Cerebellar cortex (tissue), 1 donor: ENCODE measurements at regions not wholly inside any gene's neighbourhood (a gene's known extent, or its start where the extent isn't known, plus 50 kb on each side); places are given as distances from the start of the nearest gene placed in this dataset.
A peak's percentile ranks its signal among the peaks of the same experiment; 100 is the strongest.

Source experiments
- DNase-seq: peaks from one replicate; pipeline ENCODE4 v3.0.0-alpha.2; 2015; ENCODE audit warnings: low spot score

DNA sequence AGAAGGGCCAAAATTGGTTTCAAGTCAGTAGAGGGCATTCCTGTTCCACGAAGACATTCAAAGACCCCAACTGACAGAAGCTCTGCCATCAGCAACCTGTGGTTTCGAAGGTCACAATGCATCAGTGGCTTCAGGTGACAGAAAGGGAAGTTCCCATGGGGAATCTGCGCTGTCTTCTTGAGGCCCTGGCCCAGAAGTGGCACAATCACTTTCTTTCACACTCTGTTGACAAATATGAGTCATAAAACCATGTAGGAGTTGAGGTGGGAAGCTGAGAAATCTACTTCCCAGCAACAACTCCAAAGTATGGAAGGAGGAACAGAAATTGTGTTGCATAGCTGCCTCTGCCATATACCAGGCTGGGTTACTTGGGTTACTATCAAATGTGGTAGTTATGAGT is 621.1 kb upstream of the FANCL start:
- no peak for DNase-seq

DNA sequence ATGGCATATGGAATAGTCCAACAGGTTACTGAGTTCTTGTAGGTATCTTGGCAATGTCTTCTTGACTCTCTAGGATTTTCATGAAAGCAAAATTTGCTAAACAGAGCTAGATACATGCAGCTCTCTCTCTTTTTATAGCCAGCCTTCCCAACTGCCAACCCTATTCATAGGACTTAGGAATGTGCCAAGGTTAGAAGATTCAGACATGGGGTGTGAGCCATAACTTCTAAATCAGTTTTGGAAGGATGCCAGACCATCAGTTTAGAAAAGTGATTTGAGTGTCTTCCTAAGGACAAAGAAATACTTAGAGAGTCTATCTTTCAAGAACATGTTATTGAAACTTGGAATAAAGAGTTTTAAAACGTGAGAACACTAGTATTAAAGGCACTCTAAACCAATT is 619.5 kb upstream of the FANCL start:
- DNase-seq: no peak

DNA sequence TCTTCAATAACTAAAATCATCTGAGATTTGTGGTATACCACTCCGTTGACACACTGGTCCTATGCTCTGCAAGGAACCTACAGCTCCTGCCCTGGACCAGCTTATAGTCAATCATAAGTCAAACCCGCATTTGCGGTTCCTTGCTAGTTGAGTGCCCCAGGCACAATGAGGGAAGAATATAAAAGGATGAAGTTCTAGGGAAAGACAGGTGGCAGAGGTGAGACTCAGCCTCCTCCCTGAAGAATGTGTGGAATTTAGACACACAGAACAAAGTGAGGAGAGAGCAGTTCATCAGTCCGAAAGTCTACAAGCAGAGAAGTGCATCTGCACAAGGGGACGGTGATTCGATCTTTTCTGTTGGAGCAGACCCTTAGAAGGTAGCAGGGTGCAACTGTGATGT is 615.0 kb upstream of the FANCL start:
- DNase-seq: no peak

DNA sequence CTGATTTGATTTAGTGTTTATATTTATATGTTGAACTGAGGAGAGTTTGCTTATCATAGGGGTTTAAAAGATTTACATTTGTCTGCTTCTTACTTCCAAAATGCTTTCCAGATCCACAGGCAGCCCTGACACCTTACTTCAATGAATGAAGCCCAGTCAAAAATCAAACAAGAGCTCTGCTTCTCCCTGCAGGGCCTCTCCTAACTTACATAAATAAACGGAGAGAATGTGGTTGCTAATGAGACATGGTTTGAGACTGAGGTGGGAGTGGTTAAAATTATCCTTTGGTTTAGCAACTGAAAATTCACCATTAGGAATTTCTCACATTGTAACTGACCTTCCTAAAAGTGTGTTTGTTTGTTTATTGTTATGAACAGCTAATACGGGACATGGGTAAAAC is 612.3 kb upstream of the FANCL start:
- no peak for DNase-seq

DNA sequence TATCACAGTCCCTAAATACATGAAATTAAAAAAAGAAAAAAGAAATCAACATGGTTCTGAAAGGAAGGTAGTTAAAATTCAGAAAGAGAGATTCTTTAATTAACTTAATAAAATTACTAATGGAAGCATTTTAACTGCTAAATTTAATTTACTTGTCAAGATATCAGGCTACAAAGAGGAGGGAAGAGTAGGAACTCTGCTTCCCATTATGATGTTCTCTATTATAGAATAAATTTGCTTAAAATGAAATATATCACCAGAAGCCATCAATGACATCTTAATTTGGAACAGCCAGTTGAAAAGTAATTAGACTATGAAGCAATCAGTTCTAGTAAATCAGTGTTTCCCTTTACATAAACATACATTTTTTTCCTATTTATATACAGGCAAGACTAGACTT is 611.8 kb upstream of the FANCL start:
- DNase-seq: no peak

DNA sequence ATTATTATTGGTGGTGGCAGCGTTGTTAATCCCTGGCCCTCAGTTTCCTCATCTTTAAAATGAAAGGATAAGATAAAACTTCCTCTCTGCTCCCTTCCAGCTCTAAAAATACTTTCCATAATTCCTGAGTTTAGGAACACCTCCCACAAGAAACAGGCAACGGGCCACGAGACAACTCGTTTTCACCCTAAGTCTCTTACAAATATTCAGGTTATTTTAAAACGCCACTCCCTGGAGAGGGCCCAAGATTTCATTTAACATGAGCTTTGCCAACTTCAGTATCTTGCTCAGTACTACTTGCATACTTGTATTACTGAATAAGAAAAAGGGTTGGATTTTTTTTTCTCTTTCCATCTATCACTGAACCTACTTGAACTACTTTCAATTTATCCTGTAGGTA is 611.1 kb upstream of the FANCL start:
- DNase-seq: no peak

DNA sequence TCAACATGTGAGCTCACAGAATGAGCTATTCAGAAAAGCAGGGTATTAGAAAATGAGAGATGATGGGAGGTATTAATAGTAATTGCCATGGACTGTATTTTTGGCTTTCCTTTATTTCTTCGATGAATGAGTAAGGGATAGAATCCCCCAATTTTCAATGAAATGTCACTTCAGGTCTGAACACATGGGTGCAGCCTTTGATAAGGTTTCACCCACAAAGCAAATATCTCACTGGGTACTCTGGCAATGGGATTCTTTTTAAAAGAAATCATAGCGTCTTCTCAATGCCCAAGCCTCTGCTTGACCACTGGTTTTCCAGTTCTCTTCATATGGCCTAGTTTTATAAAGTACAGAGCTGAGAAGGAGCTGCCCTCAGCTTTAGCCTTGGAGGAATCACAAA is 610.5 kb upstream of the FANCL start:
- no peak for DNase-seq

DNA sequence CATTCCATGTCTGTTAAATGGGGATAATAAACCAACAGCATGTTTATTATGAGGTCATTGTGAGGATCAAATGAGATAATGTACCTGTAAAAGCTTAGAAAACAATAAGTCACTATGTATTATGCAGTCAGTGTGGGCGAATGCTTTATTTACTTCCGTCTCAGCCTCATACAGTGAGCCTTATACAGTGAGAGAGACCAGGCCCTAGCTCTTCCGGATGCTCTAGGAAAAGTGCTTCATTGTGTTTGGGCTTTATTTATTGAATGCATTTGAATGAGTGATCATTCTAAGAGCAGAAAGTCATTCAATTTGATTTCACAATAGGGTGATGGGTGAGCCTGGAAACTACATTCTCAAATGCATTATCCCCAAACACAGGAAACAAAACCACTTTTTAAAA is 603.9 kb upstream of the FANCL start:
- DNase-seq: no peak

DNA sequence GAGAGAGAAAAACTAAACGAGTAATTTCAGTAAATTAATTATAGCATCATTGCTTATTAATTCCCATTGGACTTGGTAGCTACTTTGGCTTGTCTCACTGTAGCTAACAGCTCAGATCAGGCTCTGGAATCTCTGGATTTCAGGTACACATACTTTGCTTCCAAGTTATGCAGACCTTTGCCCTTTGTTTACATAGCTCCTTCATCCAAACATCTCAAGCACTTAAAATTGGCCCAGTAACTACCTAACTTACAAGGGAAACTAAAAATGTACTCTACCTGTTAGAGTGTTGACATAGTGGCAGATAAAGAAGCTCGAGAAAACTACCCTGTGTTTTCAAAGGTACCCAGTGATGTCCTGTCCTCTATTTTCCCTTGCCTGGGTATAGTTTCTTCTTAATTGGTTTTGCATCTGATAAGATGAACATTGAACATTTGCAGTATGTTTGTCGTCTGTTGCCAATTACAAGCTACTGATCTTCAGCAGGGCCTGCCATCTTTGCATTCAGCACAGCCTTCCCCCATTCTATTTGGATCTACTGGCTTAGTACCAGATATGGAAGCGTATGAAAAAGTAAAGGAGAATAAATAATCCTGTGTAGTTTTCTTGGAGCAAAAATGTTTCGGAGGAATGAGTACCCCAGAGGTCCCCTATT is 601.5 kb upstream of the FANCL start:
- DNase-seq: peak; percentile 1

DNA sequence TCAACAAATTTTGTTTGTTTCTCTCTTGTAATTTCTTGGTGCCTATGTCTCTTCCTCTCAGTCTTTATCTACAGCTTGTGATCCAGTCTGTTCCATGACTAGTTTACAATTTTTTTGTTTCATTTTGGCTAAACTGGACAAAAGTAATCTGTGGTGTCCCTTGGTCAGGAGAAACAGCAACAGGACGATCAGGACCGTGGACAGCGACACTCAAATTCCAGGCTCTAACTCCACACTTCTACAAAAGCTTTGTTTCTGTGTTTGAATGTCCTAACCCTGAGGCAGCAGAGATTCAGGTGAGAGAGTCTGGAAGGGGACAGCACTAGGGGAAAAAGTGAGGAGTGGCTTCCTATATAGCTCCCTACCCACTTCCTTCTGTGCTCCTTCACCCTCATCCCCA is 593.3 kb upstream of the FANCL start:
- no peak for DNase-seq

DNA sequence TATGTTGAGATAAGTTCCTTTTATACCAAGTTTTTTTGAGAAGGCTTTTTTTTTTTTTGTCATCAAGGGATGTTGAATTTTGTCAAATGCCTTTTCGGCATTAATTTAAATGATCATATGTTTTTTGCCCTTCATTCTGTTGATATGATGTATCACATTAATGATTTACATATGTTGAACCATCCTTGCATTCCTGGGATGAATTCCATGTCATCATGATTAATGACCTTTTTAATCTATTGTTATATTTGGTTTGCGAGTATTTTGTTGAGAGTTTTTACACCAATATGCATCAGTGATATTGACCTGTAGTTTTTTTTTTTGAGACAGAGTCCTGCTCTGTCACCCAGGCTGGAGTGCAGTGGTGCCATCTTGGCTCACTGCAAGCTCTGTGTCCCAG is 585.7 kb upstream of the FANCL start:
- no peak for DNase-seq

DNA sequence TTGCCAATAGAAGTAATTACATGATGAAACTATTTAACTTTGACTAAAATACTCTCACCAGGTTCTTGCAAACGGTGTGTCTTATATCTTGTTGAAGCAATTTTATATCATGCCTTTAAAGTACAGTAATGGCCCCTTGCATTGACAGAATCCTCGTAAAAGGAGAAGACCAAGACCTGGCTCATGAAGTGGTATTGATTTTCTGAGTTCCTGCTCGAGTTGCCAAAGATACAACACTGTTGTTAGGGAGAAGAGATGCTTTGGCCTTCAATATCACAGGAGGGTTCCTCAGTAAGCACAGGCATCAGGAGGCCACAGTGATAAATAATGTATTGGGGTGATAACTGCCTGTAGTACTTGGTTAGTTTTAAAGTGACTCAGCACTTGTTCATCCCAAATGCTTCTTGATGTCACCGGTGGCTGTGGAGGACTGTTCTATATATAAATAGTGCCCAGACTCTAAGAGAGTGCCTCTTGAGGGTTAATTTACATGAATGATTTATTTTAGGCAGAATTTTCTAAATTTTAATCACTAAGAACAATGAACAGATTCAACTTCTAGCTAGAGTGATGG is 571.7 kb upstream of the FANCL start:
- no peak for DNase-seq

DNA sequence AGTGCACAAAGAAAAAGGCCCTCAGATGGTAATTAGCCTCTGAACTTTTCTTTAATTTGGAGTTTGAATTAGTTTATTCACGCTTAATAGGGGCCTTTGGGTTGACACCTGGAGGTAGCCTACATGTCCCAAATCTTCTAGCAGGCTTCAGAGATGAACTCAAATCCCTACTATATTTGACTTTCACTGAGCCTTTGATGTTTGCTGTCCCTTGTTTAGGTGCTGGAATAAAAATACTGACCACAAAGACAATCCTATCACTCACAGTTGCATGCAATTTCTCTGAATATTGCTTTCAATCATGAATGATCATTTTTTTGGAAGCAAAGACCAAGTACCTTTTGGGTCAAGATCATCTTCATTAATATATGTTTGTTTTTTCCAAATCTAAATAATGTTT is 564.0 kb upstream of the FANCL start:
- no peak for DNase-seq

DNA sequence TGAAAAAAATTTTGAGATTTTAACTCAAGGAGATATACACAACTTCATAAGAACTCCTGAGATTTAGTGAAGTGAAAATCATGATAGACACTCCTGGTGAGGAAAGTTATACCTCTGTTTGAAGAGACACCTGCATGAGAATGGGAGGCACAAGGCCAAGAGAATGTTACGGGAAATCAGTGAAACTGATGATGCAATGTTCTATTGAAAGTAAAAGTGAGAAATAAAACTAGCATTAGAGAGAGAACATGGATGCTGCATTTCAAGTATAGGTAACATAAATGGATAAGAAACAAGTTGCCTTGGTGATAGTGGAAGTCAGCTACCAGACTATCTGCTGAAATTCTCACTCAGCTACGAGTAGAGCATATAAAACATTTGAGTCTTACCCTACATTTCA is 562.1 kb upstream of the FANCL start:
- DNase-seq: no peak

DNA sequence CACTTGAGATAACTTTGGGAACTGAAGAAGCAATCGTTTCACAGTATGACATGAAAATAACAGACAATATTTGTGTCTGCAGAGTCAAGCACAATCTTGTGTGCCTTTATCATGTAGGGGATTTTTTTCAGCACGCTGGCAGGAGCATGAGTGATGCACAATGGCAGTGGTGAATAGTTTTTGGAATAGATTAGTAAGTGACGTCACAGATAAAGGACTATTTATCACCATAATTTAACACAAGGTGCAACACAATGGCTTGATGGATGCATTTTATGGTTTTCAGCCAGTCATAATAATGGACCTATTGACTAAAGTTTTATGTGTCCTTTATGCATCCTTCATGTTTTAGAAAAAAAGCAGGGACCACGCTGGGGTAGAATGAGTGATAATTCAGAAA is 559.8 kb upstream of the FANCL start:
- DNase-seq: no peak

DNA sequence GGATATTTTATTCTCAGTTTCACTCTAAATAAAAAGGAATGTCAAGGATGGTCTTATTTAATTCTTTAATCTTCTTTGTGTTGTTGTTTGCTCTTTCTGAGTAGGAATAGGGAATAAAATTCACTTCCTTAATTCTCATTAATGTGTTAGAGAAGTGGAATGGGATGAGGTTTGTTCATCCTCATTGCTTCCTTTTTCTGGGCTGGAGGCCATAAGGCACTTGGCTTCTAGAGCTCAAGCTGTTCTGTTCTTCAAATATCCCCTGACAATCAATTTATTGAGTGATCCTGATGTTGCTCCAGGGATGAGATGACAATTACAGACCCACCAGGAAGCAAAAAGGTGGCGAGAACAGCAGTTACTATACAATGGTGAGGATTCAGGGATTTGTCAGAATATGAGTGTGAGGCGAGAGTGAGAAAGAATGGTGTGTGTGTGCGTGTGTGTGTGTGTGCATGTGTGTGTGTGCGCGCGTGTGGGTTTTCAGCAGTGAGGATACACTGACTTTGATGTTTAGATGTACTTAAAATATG is 557.6 kb upstream of the FANCL start:
- no peak for DNase-seq

DNA sequence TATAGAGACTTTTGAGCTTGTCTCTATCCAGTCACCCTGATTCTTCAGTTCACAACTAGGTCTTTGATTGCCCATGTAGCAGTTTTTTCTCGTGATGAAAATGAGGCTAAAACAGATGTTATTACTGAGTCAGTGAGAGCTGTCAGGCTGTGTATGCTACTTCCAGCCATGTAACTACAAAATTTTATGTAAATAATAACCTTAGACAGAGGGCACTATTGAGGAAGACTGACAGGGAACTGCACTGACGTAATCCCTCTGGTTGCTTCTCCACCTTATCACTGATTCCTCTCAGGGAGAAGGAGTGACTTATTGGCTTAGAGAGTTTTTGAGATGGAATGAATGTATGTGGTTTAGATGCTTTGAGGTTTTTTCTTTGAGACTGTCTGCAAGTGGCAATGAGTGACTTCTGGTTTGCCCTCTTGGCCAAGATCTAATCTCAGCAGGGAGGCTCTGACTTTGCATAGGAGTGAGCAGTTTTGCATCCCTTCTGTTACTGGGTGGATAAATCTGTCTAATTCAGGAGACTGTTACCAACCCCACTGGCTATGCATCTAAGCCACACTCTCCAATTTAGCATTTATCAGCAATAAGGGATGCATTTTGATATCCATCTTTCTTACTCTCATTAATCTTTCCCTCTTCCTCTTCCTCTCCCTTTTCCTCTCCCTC is 555.2 kb upstream of the FANCL start:
- DNase-seq: no peak

DNA sequence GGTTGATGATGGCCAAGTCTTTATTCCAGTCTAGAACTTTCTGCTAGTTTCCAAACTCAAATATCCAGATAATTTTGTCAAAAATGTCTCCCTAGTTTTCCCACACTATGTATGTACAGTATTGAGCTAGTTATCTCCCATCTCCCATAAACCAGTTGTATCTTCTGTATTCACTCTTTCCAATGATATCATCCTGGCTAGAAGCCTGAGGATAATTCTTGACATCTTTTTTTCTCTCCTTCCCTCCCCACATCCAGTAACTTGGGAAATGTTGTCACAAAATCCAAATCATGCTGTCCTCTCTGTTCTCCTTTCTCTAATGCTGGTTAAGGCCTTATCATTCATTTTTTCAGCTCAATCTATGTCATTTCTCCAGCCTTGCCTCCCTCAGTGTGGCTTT is 553.8 kb upstream of the FANCL start:
- no peak for DNase-seq

DNA sequence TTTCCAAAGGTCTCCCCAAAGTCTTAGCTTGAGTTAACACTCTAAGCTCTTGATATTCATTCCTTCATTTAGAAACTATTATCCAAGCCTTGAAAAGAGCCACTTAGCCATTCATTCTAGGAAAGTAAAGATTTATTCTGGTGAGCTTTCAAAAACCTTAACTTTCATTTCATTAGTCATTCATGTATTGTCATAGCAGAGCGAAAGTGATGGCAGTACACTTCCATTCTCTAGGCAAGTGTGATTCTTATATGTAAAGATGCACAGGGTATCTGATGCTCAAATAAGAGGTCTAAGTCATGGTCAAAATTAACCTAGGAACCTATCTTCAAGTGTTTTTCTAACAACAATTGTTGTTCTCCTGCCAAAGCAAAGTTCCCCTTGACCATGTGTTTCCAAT is 553.0 kb upstream of the FANCL start:
- no peak for DNase-seq

DNA sequence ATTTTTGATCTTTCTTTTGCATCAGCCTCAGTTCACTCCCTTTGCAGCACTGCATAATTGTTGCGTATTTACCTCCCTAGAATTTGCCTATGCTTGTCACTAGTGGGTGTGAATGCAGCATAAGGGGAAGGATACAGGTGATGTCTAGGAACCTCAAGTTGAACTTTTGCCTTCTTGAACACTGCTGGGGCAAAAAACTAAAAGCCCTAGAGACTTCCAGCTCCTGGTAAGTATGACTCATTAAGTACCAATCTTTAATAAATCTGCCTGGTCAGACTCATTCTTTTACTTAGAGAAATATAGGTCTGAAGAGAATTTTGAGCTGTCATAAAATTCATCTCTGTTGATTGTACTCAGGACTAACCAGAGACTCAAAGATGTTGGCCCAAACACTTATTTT is 547.3 kb upstream of the FANCL start:
- no peak for DNase-seq

DNA sequence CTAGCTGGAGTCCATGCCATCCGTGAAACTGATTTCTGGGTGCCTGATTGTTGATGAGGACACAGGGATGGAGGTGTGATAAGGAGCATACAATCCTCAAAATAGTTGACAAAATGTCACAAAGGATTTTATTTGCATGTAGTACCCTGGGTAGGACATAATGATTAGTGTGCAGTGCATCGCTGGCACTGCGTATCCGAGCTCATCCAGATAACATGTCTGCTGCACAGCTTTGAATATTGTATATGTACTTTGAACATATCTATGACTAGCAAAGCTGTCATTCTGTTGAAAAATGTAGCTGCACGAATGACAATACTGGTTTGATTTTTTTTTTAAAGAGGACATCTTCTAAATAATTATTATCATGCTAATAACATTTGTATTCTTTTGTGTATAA is 529.7 kb upstream of the FANCL start:
- no peak for DNase-seq

DNA sequence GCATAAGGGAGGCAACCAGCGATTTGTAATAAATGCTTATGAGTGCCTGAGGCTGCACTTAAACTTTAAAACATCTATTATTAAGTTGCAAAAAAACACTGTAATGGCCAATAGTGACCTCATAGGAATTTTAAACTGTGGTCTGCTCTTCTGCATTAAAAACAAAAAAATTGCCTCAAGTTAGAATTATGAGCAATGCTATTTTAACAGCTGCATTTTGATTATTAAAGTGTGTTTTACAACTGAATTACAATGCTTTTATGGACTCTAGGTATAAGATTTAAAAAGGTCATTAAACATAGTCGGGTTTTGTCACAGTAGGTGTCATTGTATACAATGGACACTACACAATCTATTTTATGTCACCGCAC is 528.7 kb upstream of the FANCL start:
- no peak for DNase-seq

DNA sequence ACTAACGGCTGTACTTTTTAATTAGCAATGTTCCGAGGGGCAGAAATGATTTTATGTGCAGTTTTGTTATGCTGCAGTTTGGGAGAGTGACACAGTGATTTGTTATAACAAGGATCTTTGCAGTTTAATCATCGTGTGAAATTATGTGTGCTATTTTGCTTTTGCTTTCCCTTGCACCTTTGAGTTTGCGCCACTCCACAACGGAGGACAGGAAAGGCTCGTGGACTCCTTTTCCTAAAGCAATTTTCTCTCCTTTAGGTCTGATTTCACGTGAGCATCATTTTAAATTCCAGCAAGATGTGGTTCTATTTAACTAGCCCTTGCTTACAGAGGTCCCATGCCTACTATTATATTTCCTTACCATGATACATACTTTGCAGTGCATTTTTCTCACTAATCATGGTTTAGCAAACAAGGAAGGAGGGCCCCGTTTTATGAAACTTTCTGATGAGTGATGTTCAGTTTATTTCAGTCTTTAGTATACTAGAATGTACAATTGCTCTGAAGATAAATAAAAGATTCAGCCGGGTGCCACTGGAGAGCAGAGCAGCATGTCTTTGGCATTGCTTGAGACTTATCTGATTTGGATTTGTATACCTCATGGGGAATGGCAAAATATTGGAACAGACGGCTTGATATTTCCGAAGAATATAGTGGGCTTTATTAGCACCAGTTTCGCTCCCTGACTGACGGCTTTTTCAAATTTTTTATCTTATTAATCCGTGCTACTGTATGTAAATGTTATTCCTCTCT is 528.2 kb upstream of the FANCL start:
- DNase-seq: no peak
